ENCODE measurements at regions not wholly inside any gene's neighbourhood (a gene's known extent, or its start where the extent isn't known, plus 50 kb on each side); places are given as distances from the start of the nearest gene placed in this dataset.

- no peak overlapping the region for H3K4me3 ChIP-seq (ENCODE audit: low read depth, low read length)
- no peak for TF ChIP-seq CTCF (IDR thresholded peaks at IDR 0.05; ENCODE audit: borderline replicate concordance, insufficient read depth, low read depth, low read length)
Measured at GRCh38 chr20:25750220-25750764, 53.6 kb upstream of the ZNF337 start.

GRCh38 chr20:25749649-25750048 lies 53.0 kb upstream of the ZNF337 start:
- TF ChIP-seq CTCF (IDR thresholded peaks at IDR 0.05; ENCODE audit: borderline replicate concordance, insufficient read depth, low read depth, low read length): no peak
- H3K4me3 ChIP-seq (ENCODE audit: low read depth, low read length): no peak overlapping the region

All from GM12875 (cell line).